Gastroesophageal sphincter (tissue), 3 donors: ENCODE measurements at regions not wholly inside any gene's neighbourhood (a gene's known extent, or its start where the extent isn't known, plus 50 kb on each side); places are given as distances from the start of the nearest gene placed in this dataset.

Experiments used
- POLR2AphosphoS5 ChIP-seq: sonication (generic); formaldehyde crosslinking; IDR thresholded peaks from one replicate; pipeline ENCODE4 v1.6.1; 2017; ENCODE audit warnings: antibody characterized with exemption
- TF ChIP-seq, protein P1 (sequence below), 4 experiments: fragments of 200-600 bp in 2 of 4; fragments of 450-650 bp in 2 of 4; sonication (generic) in 1 of 4; IDR thresholded peaks; one replicate each; pipeline ENCODE4 v1.5.1; 2017 to 2019; ENCODE audit warnings: antibody characterized with exemption in 4 of 4, mild to moderate bottlenecking in 2 of 4, moderate library complexity in 2 of 4

DNA sequence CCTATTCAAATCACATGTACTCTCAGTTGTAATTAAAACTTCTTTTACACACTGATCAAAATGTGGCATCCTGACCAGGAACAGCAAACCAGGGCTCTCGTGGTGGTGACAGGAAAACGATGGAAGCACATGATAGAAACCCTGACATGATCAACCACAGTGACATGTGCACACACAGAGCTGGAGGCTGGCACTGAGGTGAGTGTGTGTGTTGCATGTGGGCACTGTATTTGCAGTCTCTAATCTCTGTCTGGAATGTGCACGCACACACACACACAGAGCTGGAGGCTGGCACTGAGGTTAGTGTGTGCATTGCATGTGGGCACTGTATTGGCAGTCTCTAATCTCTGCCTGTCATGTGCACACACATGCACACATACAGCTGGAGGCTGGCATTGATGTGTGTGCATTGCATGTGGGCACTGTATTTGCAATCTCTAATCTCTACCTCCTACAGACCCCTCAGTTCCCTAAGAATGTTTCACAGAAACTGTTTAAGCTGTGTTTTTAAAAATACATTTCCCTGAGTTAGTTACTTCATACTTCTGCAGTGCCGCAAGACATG, 406.9 kb downstream of the SFMBT2 start:
- TF ChIP-seq, protein P1, sequence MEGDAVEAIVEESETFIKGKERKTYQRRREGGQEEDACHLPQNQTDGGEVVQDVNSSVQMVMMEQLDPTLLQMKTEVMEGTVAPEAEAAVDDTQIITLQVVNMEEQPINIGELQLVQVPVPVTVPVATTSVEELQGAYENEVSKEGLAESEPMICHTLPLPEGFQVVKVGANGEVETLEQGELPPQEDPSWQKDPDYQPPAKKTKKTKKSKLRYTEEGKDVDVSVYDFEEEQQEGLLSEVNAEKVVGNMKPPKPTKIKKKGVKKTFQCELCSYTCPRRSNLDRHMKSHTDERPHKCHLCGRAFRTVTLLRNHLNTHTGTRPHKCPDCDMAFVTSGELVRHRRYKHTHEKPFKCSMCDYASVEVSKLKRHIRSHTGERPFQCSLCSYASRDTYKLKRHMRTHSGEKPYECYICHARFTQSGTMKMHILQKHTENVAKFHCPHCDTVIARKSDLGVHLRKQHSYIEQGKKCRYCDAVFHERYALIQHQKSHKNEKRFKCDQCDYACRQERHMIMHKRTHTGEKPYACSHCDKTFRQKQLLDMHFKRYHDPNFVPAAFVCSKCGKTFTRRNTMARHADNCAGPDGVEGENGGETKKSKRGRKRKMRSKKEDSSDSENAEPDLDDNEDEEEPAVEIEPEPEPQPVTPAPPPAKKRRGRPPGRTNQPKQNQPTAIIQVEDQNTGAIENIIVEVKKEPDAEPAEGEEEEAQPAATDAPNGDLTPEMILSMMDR (IDR thresholded peaks at IDR 0.05): no peak
- TF ChIP-seq POLR2AphosphoS5: no peak
